ENCODE measurements at regions not wholly inside any gene's neighbourhood (a gene's known extent, or its start where the extent isn't known, plus 50 kb on each side); places are given as distances from the start of the nearest gene placed in this dataset.

GRCh38 chr4:24396988-24397387, 187.4 kb downstream of the DHX15 start:
- TF ChIP-seq ZFP30 (CRISPR knock-in tag; IDR thresholded peaks at IDR 0.05) (no peak), ZFP3 (CRISPR knock-in tag; IDR thresholded peaks at IDR 0.05) (no peak), ISL1 (CRISPR knock-in tag; IDR thresholded peaks at IDR 0.05) (no peak), ESRRG (CRISPR knock-in tag; IDR thresholded peaks at IDR 0.05) (no peak), ARNTL (CRISPR knock-in tag; IDR thresholded peaks at IDR 0.05; ENCODE audit: borderline replicate concordance, low read depth) (no peak), ZNF8 (CRISPR knock-in tag; IDR thresholded peaks at IDR 0.05) (no peak), TOX (CRISPR knock-in tag; IDR thresholded peaks at IDR 0.05; ENCODE audit: borderline replicate concordance) (no peak)
- ATAC-seq, result no peak

- ATAC-seq, result no peak
- no peak for TF ChIP-seq ZC3H10 (CRISPR knock-in tag; IDR thresholded peaks at IDR 0.05)
- TF ChIP-seq, protein P1, sequence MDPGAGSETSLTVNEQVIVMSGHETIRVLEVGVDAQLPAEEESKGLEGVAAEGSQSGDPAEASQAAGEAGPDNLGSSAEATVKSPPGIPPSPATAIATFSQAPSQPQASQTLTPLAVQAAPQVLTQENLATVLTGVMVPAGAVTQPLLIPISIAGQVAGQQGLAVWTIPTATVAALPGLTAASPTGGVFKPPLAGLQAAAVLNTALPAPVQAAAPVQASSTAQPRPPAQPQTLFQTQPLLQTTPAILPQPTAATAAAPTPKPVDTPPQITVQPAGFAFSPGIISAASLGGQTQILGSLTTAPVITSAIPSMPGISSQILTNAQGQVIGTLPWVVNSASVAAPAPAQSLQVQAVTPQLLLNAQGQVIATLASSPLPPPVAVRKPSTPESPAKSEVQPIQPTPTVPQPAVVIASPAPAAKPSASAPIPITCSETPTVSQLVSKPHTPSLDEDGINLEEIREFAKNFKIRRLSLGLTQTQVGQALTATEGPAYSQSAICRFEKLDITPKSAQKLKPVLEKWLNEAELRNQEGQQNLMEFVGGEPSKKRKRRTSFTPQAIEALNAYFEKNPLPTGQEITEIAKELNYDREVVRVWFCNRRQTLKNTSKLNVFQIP (CRISPR knock-in tag; IDR thresholded peaks at IDR 0.05; ENCODE audit: borderline replicate concordance, low read depth), result no peak
- no peak for TF ChIP-seq ZFP30 (CRISPR knock-in tag; IDR thresholded peaks at IDR 0.05)
- no peak for TF ChIP-seq ZNF8 (CRISPR knock-in tag; IDR thresholded peaks at IDR 0.05)
- TF ChIP-seq BACH2 (CRISPR knock-in tag; IDR thresholded peaks at IDR 0.05; ENCODE audit: borderline replicate concordance), result no peak
- TF ChIP-seq TSHZ2 (CRISPR knock-in tag; IDR thresholded peaks at IDR 0.05), result no peak
- no peak for TF ChIP-seq PATZ1 (CRISPR knock-in tag; IDR thresholded peaks at IDR 0.05; ENCODE audit: borderline replicate concordance)
- TF ChIP-seq GLIS3 (CRISPR knock-in tag; IDR thresholded peaks at IDR 0.05), result no peak
- TF ChIP-seq CREB5 (CRISPR knock-in tag; IDR thresholded peaks at IDR 0.05; ENCODE audit: low read depth), result no peak
- no peak for TF ChIP-seq ISL1 (CRISPR knock-in tag; IDR thresholded peaks at IDR 0.05)
- TF ChIP-seq TCF4 (CRISPR knock-in tag; IDR thresholded peaks at IDR 0.05; ENCODE audit: borderline replicate concordance), result no peak
- TF ChIP-seq CSRNP3 (CRISPR knock-in tag; IDR thresholded peaks at IDR 0.05), result no peak
Observed at GRCh38 chr4:24395937-24396336, 188.4 kb downstream of the DHX15 start.

DNA sequence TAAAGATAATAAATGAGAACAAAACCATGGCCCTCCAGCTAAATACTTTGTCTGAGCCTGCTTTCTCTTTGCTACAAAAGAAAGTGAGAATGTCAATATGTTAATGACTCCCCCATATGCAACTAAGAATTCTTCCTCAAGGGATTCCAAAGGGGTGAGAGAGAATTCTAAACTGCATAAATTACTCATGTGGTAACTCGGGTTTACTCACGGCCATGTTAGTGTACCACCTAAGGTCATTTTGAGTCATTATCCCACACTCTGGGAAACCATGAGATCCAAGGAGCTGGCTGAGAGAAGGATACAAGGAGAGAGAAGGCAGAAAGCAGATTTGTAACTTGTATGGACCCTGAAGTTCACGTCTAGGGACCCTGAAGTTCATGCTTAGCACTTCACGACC, 190.3 kb downstream of the DHX15 start:
- TF ChIP-seq GLIS3 (CRISPR knock-in tag; IDR thresholded peaks at IDR 0.05) (no peak), CREB5 (CRISPR knock-in tag; IDR thresholded peaks at IDR 0.05; ENCODE audit: low read depth) (no peak), SNAI2 (CRISPR knock-in tag; IDR thresholded peaks at IDR 0.05) (no peak), ZNF70 (CRISPR knock-in tag; IDR thresholded peaks at IDR 0.05) (no peak), ESRRG (CRISPR knock-in tag; IDR thresholded peaks at IDR 0.05) (no peak), CSDC2 (CRISPR knock-in tag; IDR thresholded peaks at IDR 0.05) (no peak), TSHZ2 (CRISPR knock-in tag; IDR thresholded peaks at IDR 0.05) (no peak), ZNF565 (CRISPR knock-in tag; conservative IDR thresholded peaks at IDR 0.05; ENCODE audit: low read depth) (no peak), ISL1 (CRISPR knock-in tag; IDR thresholded peaks at IDR 0.05) (no peak), ZNF8 (CRISPR knock-in tag; IDR thresholded peaks at IDR 0.05) (no peak), BACH2 (CRISPR knock-in tag; IDR thresholded peaks at IDR 0.05; ENCODE audit: borderline replicate concordance) (no peak), TCF4 (CRISPR knock-in tag; IDR thresholded peaks at IDR 0.05; ENCODE audit: borderline replicate concordance) (no peak), ZFP3 (CRISPR knock-in tag; IDR thresholded peaks at IDR 0.05) (no peak), RARB (CRISPR knock-in tag; IDR thresholded peaks at IDR 0.05) (no peak), PPARA (CRISPR knock-in tag; IDR thresholded peaks at IDR 0.05; ENCODE audit: borderline replicate concordance) (no peak)
- TF ChIP-seq, protein P1 (CRISPR knock-in tag; IDR thresholded peaks at IDR 0.05; ENCODE audit: borderline replicate concordance, low read depth), result no peak
- ATAC-seq, result no peak
